Neural progenitor cell (in vitro differentiated cells): ENCODE measurements at regions not wholly inside any gene's neighbourhood (a gene's known extent, or its start where the extent isn't known, plus 50 kb on each side); places are given as distances from the start of the nearest gene placed in this dataset.
"Not testable (repeated sequence)": the region's sequence is repeated elsewhere in the genome, so short reads cannot be mapped to it uniquely, and the experiment has no call there.

ENCODE experiments used
- CTCF ChIP-seq: fragments of 200-600 bp; sonication (generic); IDR thresholded peaks from 2 replicates; pipeline ENCODE4 v1.5.1; 2017; ENCODE audit warnings: antibody characterized with exemption, mild to moderate bottlenecking
- EZH2 ChIP-seq: fragments of 200-600 bp; sonication (generic); IDR thresholded peaks from 2 replicates; pipeline ENCODE4 v1.6.1; 2017; ENCODE audit warnings: antibody characterized with exemption, mild to moderate bottlenecking, moderate library complexity
- EZH2phosphoT487 ChIP-seq: fragments of 200-600 bp; sonication (generic); IDR thresholded peaks from 2 replicates; pipeline ENCODE4 v1.6.1; 2017; ENCODE audit warnings: antibody characterized with exemption

DNA sequence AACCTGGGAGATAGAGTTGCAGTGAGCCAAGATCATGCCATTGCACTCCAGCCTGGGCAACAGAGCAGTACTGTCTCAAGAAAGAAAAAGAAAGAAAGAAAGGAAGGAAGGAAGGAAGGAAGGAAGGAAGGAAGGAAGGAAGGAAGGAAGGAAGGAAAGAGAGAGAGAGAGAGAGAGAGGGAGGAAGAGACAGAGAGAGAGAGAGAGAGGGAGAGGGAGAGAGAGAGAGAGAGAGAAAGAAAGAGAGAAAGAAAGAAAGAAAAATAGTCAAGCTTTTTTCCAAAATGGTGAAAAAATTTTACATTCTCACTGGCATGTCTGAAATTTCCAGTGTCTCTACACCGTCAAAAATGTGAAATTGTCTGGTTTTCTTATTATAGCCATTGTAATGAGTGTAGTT is 138.9 kb downstream of the OR13H1 start:
- not testable (repeated sequence) for TF ChIP-seq CTCF, EZH2, EZH2phosphoT487
